ENCODE measurements at regions not wholly inside any gene's neighbourhood (a gene's known extent, or its start where the extent isn't known, plus 50 kb on each side); places are given as distances from the start of the nearest gene placed in this dataset.

GRCh38 chr4:166502660-166503059 lies 629.6 kb downstream of the TLL1 start:
- TF ChIP-seq CTCF (IDR thresholded peaks at IDR 0.05) (no peak), EZH2 (IDR thresholded peaks at IDR 0.05; ENCODE audit: borderline replicate concordance, insufficient read depth, low read depth, low read length, poor library complexity, severe bottlenecking) (no peak)
